GM21619 (cell line): ENCODE measurements at regions not wholly inside any gene's neighbourhood (a gene's known extent, or its start where the extent isn't known, plus 50 kb on each side); places are given as distances from the start of the nearest gene placed in this dataset.
"Not testable (repeated sequence)": the region's sequence is repeated elsewhere in the genome, so short reads cannot be mapped to it uniquely, and the experiment has no call there.

ENCODE experiments used
- ATAC-seq: cut with Tn5 transposase; IDR thresholded peaks from one replicate; pipeline ENCODE4 v1.9.1; 2021; ENCODE audit not compliant: unreplicated experiment

DNA sequence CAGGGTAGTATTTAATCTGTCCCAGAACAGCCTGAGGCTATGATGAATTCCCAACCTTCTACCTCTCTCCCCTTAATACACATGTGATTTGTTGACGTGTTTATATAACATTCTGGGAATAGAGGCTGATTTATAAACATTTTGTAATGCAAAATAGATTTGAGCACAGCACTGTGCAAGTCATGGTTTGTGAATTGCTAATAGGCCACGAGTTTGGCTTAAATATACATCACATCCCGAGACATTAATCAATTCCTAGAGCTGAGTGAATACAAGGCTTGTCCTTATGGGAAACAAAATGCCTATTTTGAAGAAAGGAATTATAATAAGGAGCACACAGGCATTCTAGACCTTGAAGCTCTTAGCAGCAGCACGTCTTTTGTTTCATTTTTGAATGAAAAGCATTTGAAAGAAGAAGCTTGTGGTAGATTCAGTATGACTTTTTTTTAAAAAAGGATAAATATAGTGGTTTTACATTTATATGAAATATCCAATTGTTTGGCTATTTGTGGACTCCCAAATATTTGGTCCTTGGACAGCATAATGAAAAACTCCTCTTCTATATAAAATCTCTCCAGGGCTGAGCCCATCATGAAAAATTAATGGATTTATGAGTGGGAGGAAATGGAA lies 116.4 kb downstream of the SLC17A6 start:
- no peak for ATAC-seq

DNA sequence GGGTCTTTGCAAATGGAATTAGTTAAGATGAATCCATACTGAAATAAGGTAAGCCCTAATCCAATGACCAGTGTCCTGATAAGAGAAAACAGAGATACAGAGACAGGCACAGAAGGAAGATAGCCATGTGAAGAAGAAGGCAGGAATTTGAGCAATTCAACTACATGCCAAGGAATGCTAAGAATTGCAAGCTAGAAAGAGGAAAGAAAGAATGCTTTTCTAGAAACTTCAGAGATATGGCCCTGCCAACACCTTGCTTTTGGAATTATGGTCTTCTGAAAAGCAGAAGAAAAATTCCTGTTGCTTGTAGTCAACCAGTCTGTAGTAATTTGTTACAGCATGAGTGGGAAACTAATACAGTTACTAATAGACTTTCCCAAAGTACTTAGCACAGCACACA lies 111.3 kb downstream of the SLC17A6 start:
- no peak for ATAC-seq

DNA sequence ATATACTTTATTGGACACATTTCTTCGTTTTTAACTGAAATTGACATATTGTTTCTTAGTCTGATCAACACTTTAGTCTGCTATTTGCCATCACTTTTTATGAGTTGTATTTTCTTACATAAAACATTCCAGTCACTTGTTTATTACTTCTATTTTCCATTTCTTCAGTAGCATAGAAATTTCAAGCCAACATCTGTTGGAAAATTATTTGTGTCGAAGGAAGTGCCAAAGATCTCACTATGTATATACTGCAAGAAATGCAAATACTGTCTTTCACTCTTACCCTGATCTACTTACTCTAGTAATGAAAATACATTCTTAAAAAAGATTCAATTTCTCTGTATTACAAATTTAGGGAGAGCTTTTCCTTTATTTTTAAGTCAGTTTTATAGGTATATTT lies 105.9 kb downstream of the SLC17A6 start:
- ATAC-seq, result no peak

DNA sequence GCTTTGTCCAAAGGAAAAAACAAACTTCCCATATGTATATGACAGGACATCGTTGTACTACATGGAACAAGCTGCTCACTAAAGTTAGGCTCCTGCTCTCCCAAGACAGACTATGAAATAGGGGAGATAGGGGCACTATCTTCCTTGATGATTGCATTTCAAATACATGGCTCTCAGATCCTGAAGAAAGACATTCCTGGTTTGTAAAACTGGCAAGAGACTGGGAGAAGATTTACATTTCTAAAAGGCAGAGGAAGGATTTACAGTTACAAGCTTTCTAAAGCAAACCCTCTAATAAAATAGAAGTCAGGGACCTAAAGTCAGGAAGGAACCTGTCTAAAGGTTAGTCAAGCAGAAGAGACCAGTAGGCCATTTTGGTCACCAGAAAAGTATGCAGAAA lies 103.7 kb downstream of the SLC17A6 start:
- ATAC-seq, result no peak

DNA sequence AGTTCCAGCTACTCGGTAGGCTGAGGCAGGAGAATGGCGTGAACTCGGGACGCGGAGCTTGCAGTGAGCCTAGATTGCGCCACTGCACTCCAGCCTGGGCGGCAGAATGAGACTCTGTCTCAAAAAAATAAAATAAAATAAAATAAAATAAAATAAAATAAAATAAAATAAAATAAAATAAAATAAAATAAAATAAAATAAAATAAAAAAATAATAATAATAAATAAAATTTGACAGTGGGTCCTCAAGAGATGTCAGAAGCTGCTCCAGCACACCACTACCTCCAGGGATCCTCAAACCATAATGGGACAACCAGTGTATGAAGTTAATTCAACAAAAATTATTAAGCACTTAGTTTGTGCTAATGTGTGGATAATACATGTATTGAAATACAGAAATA lies 97.4 kb downstream of the SLC17A6 start:
- ATAC-seq, result not testable (repeated sequence)

DNA sequence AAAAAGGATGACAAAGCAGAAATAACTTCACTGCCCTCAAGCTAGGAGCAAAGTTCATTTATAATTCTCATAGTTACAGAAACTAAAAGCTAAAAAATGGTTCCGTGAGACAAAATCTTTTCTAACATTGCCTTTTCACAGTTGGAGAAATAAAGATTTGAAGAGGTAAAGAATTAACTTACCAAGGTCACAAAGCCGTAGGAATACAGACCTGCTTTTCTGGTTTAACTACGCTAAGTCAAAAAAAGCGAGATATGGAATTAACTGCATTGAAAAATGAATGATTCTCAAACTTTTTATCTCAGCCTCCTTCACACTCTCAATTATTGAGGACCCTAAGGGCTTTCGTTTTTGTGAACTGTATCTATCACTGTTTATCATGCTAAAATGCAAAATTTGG lies 95.3 kb downstream of the SLC17A6 start:
- no peak for ATAC-seq

DNA sequence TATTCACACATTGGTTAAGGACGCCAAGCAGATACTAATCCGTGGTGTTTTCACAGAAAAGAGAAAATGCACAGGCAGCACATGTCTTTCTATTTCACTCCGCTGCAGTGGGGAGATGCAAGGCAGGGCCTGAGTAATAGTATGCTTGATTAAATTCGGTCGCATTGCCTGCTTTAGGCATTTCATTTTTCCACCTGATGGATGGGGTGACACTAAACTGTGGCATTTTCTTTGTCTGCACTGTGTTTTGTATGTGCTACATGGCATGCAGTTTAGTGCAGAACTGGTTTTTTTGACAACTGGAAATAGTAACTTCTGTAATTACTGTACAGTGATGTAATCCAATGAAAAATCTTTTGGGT lies 94.9 kb downstream of the SLC17A6 start:
- ATAC-seq, result no peak

DNA sequence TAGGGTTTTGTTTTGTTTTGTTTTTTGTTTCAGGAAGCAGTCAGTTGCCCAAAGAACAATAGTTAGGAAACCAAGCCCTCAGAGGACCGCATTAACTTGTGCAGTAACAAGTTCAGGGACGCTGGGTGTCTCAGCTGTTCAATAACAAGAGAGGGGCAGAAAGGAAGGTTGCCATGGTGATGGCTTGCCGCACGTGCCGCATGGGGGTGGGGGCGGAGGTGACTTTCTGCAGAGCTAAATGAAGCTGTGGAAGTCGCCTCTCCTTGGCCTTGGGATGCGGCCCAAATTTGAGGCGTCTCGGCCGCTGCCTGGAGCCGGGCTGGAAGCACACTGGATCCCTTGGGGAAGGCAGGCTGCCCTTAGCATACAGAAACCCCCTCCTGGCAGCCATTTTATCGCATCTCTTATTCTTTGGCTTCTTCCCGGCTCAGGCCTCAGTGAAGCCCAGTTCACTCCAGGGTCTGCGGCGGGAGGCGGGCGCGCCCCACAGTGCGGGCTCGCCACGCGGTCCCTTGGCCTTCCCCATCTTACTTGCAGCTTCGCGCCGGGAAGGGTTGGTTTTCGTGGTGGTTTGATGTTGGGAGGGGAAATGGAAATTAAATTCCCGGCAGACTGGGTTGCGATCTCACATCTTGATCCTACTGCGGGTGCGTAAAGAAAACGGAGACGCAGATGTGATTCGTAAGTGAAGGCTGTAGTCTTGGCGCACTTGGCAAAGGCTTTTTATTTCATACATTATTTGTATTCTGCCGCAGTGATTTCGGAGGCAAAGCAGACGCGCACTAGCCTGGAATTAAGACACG lies 94.3 kb downstream of the SLC17A6 start:
- no peak for ATAC-seq

DNA sequence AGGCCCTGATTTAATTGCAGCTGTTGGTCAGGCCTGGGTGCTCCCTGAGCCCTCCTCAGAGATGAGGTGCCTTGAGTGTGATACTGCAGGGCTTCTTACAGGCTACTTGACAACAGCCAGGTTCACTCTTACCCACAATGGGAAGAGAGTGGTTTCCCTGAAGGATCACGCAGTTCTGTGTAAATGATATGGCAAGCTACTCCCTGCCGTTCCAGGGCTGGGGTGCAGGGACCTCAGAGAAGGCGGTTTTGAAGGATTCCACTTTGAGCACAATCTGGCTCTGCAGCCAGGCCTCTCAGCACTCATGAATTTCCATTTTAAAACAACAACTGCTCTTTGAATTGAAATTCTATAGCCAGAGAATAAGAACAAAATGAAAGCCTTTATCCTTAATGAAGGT lies 92.9 kb downstream of the SLC17A6 start:
- no peak for ATAC-seq

DNA sequence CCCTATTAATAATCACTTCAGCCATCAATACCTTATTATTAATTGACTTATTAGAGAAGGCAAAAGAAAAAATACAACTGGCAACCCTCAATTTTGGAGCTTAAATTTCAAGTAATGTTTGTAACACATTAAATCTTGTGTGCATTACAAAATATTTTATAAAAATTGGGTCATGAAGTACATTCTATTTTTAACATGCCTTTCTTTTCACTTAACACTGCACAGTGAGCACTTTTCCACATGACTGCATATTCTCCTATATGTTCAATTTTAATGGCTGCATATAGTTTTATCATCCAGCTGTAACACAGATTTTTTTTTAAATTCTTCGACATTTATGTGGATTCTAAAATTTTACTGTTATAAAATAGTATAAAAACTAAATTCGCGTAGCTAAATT lies 92.5 kb downstream of the SLC17A6 start:
- ATAC-seq, result no peak

DNA sequence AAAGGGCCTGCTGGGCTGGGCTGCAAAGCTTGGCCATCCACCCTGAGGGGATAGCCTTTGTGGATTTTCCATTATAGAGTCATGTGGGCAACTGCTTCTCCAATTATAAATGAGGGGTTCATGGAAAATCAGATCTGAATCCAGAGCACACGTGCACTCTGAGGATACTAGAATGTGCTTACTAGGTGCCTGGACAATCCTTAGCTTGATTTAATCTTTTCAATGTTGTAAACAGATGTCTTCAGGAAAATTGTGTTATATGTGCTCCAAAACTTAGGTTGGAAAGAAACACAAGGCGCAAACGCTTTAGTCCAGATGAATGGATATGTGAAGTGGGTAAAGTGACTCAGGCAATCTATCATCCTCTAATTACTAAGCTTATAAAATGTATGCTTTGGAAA lies 92.0 kb downstream of the SLC17A6 start:
- ATAC-seq, result no peak
